ENCODE measurements at regions not wholly inside any gene's neighbourhood (a gene's known extent, or its start where the extent isn't known, plus 50 kb on each side); places are given as distances from the start of the nearest gene placed in this dataset.

DNA sequence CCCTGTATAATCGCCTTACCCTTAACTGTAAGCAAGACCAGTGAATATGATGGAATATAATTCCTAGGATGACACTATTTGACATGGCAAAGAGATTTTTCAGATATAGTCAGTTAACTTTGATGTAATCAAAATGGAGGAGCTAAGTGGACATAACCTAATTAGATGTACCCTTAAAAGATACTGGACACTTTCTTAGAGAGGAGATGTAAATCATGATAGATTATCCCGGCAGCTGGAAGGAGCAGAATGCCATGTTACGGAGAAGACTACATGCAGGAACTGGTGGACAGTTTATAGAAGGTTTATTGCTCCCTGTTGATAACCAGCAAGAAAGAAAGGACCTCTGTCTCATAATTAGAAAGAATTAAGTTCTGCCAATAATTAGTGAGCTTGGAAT is 1142.9 kb downstream of the SI start:
- Histone ChIP-seq H3K27me3 (ENCODE audit: insufficient read depth, low read length) (no peaks in the 10 kb centered on the region), H2AK5ac (ENCODE audit: insufficient read length, low read length) (no peak overlapping the region), H2BK15ac (ENCODE audit: low read depth, low read length) (no peak overlapping the region), H4K91ac (ENCODE audit: insufficient read length, low read depth, low read length) (no peak overlapping the region), H2BK20ac (ENCODE audit: low read depth, low read length, poor library complexity, severe bottlenecking) (no peak overlapping the region), H3K23ac (ENCODE audit: insufficient read length, low read depth, low read length) (no peak overlapping the region), H3K79me2 (ENCODE audit: insufficient read depth, low read length) (no peaks in the 10 kb centered on the region), H3K9ac (ENCODE audit: extremely low read depth, insufficient read length, low read length) (no peak overlapping the region), H3T11ph (ENCODE audit: low read length) (no peak overlapping the region), H3K4ac (ENCODE audit: low read depth, low read length) (no peak overlapping the region), H2AFZ (ENCODE audit: low read length) (no peak overlapping the region), H3K79me1 (ENCODE audit: insufficient read depth, low read depth, low read length, poor library complexity, severe bottlenecking) (no peaks in the 10 kb centered on the region), H4K5ac (ENCODE audit: insufficient read length, low read depth, low read length) (no peak overlapping the region), H3K56ac (ENCODE audit: insufficient read length, low read depth, low read length) (no peak overlapping the region), H3K4me2 (ENCODE audit: insufficient read depth, insufficient read length, low read length) (no peak overlapping the region), H2BK12ac (ENCODE audit: insufficient read length, low read depth, low read length) (no peak overlapping the region), H4K20me1 (ENCODE audit: control insufficient read depth, insufficient read depth, insufficient read length) (no peaks in the 10 kb centered on the region), H4K8ac (replicated peaks; ENCODE audit: insufficient read length, low read depth, low read length) (no peak overlapping the region), H3K4me1 (ENCODE audit: insufficient read depth, low read length) (no peaks in the 10 kb centered on the region), H2BK120ac (ENCODE audit: low read depth, low read length, poor library complexity, severe bottlenecking) (no peak overlapping the region), H3K18ac (ENCODE audit: insufficient read length, low read depth, low read length) (no peak overlapping the region), H2BK5ac (ENCODE audit: insufficient read length, low read length) (no peak overlapping the region), H3K9me3 (ENCODE audit: control insufficient read depth, low read depth, low read length) (no peaks in the 10 kb centered on the region), H3K27ac (ENCODE audit: insufficient read length, low read depth, low read length) (no peak overlapping the region), H3K23me2 (ENCODE audit: insufficient read length, low read depth, low read length, poor library complexity, severe bottlenecking) (no peaks in the 10 kb centered on the region), H3K14ac (ENCODE audit: insufficient read depth, low read length) (no peak overlapping the region)
- WGBS (ENCODE audit: extremely low coverage, insufficient read length, low lambda C conversion rate) = no CpG with 5 or more reads among the region's 3 CpGs
- Mint-ChIP-seq H3K9me3 (no peaks in the 10 kb centered on the region; a peak in 1 of 5 replicates), H3K27ac (no peak overlapping the region), H3K36me3 (ENCODE audit: insufficient read depth in 1 of 3, low read depth in 3 of 3) (no peaks in the 10 kb centered on the region; a peak in 1 of 7 replicates), H3K27me3 (ENCODE audit: low read depth) (no peaks in the 10 kb centered on the region), H3K4me1 (peaks cover 0 to 7% of the 10 kb centered on the region in 2 experiments; a peak in 1 of 4 replicates), H3K4me3 (no peak overlapping the region)
- DNase-seq = no peak
- no peak for TF ChIP-seq CTCF (conservative IDR thresholded peaks at IDR 0.05)
